Loucy (cell line): ENCODE measurements at regions not wholly inside any gene's neighbourhood (a gene's known extent, or its start where the extent isn't known, plus 50 kb on each side); places are given as distances from the start of the nearest gene placed in this dataset.

Source experiments
- H2AFZ ChIP-seq: fragments of 200-600 bp; sonication (generic); 2 replicates; pipeline ENCODE4 v1.6.0; 2016; ENCODE audit warnings: antibody characterized with exemption, mild to moderate bottlenecking, low read length, moderate library complexity
- H3F3A ChIP-seq: fragments of 200-600 bp; 2 replicates; pipeline ENCODE4 v1.6.0; 2016; ENCODE audit warnings: antibody characterized with exemption, low read depth, mild to moderate bottlenecking
- H3K27me3 ChIP-seq: fragments of 200-600 bp; sonication (generic); 2 replicates; pipeline ENCODE4 v1.6.1; 2014; ENCODE audit warnings: low read length, mild to moderate bottlenecking; ENCODE audit not compliant: insufficient read depth, poor library complexity, severe bottlenecking
- H3K36me3 ChIP-seq: fragments of 200-600 bp; sonication (generic); 2 replicates; pipeline ENCODE4 v1.6.1; 2016; ENCODE audit warnings: low read length; ENCODE audit not compliant: insufficient read depth
- H3K4me1 ChIP-seq: fragments of 200-600 bp; sonication (generic); 2 replicates; pipeline ENCODE4 v1.5.1; 2014; ENCODE audit warnings: low read length, mild to moderate bottlenecking; ENCODE audit not compliant: insufficient read depth, poor library complexity, severe bottlenecking
- H3K4me2 ChIP-seq: fragments of 200-600 bp; sonication (generic); 2 replicates; pipeline ENCODE4 v1.6.0; 2014; ENCODE audit warnings: antibody characterized with exemption, low read length, low read depth, mild to moderate bottlenecking; ENCODE audit not compliant: poor library complexity, severe bottlenecking
- H3K4me3 ChIP-seq: fragments of 200-600 bp; sonication (generic); 2 replicates; pipeline ENCODE4 v1.5.1; 2014; ENCODE audit warnings: low read length, mild to moderate bottlenecking, mixed read lengths; ENCODE audit not compliant: poor library complexity, severe bottlenecking
- H3K79me2 ChIP-seq: fragments of 200-600 bp; sonication (generic); 2 replicates; pipeline ENCODE4 v1.6.1; 2014; ENCODE audit warnings: low read length; ENCODE audit not compliant: insufficient read depth
- H3K9ac ChIP-seq: fragments of 200-600 bp; sonication (generic); 2 replicates; pipeline ENCODE4 v1.6.0; 2014; ENCODE audit warnings: mild to moderate bottlenecking, low read depth, low read length, moderate library complexity; ENCODE audit not compliant: poor library complexity, severe bottlenecking
- H3K9me2 ChIP-seq: fragments of 200-600 bp; sonication (generic); replicated peaks from 2 replicates; pipeline ENCODE4 v1.6.1; 2016; ENCODE audit warnings: low read depth, low read length, mixed read lengths
- H3K9me3 ChIP-seq: fragments of 200-600 bp; sonication (generic); 2 replicates; pipeline ENCODE4 v1.6.1; 2014; ENCODE audit warnings: mild to moderate bottlenecking, antibody characterized with exemption, low read length, low read depth; ENCODE audit not compliant: insufficient read depth
- H4K20me1 ChIP-seq: fragments of 200-600 bp; sonication (generic); 2 replicates; pipeline ENCODE4 v1.6.0; 2014; ENCODE audit warnings: antibody characterized with exemption, low read length, mild to moderate bottlenecking; ENCODE audit not compliant: insufficient read depth, poor library complexity, severe bottlenecking
- CTCF ChIP-seq: fragments of 200-600 bp; sonication (generic); conservative IDR thresholded peaks from 2 replicates; pipeline ENCODE4 v1.5.1; 2014; ENCODE audit warnings: mild to moderate bottlenecking, antibody characterized with exemption, low read length
- EZH2phosphoT487 ChIP-seq: fragments of 200-600 bp; IDR thresholded peaks from 2 replicates; pipeline ENCODE4 v1.6.1; 2018; ENCODE audit warnings: antibody characterized with exemption, mild to moderate bottlenecking, moderate library complexity, borderline replicate concordance

- no peaks in the 10 kb centered on the region for H4K20me1 ChIP-seq
- H3K27me3 ChIP-seq = no peaks in the 10 kb centered on the region
- no peaks in the 10 kb centered on the region for H3K4me1 ChIP-seq
- no peaks in the 10 kb centered on the region for H3K9me2 ChIP-seq
- H3K36me3 ChIP-seq = no peaks in the 10 kb centered on the region
- no peaks in the 10 kb centered on the region for H3F3A ChIP-seq
- H3K79me2 ChIP-seq = no peaks in the 10 kb centered on the region
- no peak overlapping the region for H3K4me3 ChIP-seq
- no peak overlapping the region for H2AFZ ChIP-seq
- no peaks in the 10 kb centered on the region for H3K9me3 ChIP-seq
- no peak overlapping the region for H3K4me2 ChIP-seq
- H3K9ac ChIP-seq = no peak overlapping the region
- no peak for TF ChIP-seq EZH2phosphoT487
- no peak for TF ChIP-seq CTCF
Observed at GRCh38 chr5:104650313-104651055, 1087.9 kb upstream of the NUDT12 start.

GRCh38 chr5:104646416-104646815, 1083.8 kb upstream of the NUDT12 start:
- no peak overlapping the region for H3K9ac ChIP-seq
- H3K36me3 ChIP-seq = no peaks in the 10 kb centered on the region
- no peak for TF ChIP-seq CTCF
- TF ChIP-seq EZH2phosphoT487 = no peak
- H3K9me3 ChIP-seq = no peaks in the 10 kb centered on the region
- H3K27me3 ChIP-seq = no peaks in the 10 kb centered on the region
- H3K4me1 ChIP-seq = no peaks in the 10 kb centered on the region
- H4K20me1 ChIP-seq = no peaks in the 10 kb centered on the region
- H2AFZ ChIP-seq = no peak overlapping the region
- no peak overlapping the region for H3K4me2 ChIP-seq
- H3F3A ChIP-seq = no peaks in the 10 kb centered on the region
- H3K79me2 ChIP-seq = no peaks in the 10 kb centered on the region
- no peaks in the 10 kb centered on the region for H3K9me2 ChIP-seq
- H3K4me3 ChIP-seq = no peak overlapping the region

- Histone ChIP-seq H3K9ac (no peak overlapping the region), H3K27me3 (no peaks in the 10 kb centered on the region), H3K4me2 (no peak overlapping the region), H3K4me1 (no peaks in the 10 kb centered on the region), H3K79me2 (no peaks in the 10 kb centered on the region), H3F3A (no peaks in the 10 kb centered on the region), H3K9me2 (no peaks in the 10 kb centered on the region), H3K36me3 (no peaks in the 10 kb centered on the region), H2AFZ (no peak overlapping the region), H3K9me3 (no peaks in the 10 kb centered on the region), H4K20me1 (no peaks in the 10 kb centered on the region), H3K4me3 (no peak overlapping the region)
- no peak for TF ChIP-seq EZH2phosphoT487
- TF ChIP-seq CTCF = no peak
Observed at GRCh38 chr5:104643320-104643719, 1080.7 kb upstream of the NUDT12 start.
